OCI-LY7 (cell line): ENCODE measurements at regions not wholly inside any gene's neighbourhood (a gene's known extent, or its start where the extent isn't known, plus 50 kb on each side); places are given as distances from the start of the nearest gene placed in this dataset.

Experiments used
- EZH2phosphoT487 ChIP-seq: fragments of 200-600 bp; sonication (generic); IDR thresholded peaks from 2 replicates; pipeline ENCODE4 v1.6.1; 2018; ENCODE audit warnings: low read depth, borderline replicate concordance, mild to moderate bottlenecking, mixed run types, antibody characterized with exemption, low read length, moderate library complexity, mixed read lengths
- TF ChIP-seq, protein P1 (sequence below): fragments of 200-600 bp; sonication (generic); conservative IDR thresholded peaks from 2 replicates; pipeline ENCODE4 v1.5.1; 2014; ENCODE audit warnings: mild to moderate bottlenecking, antibody characterized with exemption, low read length, moderate library complexity, mixed read lengths

DNA sequence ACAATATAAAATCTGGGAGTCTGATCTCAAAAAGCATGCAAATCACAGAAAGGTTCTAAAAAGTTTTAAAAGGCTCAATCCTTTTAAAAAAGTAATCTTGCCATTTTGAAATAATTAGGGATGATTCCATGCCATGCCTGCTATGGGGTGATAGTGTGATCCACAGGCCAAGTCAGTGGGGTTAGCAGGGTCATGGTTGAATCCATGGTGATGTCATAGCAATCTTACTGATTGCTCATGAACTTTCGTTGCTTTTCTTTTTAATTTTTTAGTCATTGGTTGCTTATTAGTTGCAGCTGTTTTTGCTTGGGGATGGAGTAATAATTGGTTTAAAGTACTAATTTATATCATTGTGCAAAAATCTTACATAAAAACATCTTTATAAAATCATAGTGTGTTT is 485.0 kb downstream of the ENC1 start:
- TF ChIP-seq, protein P1, sequence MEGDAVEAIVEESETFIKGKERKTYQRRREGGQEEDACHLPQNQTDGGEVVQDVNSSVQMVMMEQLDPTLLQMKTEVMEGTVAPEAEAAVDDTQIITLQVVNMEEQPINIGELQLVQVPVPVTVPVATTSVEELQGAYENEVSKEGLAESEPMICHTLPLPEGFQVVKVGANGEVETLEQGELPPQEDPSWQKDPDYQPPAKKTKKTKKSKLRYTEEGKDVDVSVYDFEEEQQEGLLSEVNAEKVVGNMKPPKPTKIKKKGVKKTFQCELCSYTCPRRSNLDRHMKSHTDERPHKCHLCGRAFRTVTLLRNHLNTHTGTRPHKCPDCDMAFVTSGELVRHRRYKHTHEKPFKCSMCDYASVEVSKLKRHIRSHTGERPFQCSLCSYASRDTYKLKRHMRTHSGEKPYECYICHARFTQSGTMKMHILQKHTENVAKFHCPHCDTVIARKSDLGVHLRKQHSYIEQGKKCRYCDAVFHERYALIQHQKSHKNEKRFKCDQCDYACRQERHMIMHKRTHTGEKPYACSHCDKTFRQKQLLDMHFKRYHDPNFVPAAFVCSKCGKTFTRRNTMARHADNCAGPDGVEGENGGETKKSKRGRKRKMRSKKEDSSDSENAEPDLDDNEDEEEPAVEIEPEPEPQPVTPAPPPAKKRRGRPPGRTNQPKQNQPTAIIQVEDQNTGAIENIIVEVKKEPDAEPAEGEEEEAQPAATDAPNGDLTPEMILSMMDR, result no peak
- TF ChIP-seq EZH2phosphoT487, result no peak
